ENCODE measurements at regions not wholly inside any gene's neighbourhood (a gene's known extent, or its start where the extent isn't known, plus 50 kb on each side); places are given as distances from the start of the nearest gene placed in this dataset.

- TF ChIP-seq KLF15 (CRISPR knock-in tag; IDR thresholded peaks at IDR 0.05; ENCODE audit: borderline replicate concordance): no peak
- no peak for TF ChIP-seq CTCF (CRISPR knock-in tag; IDR thresholded peaks at IDR 0.05)
- no peak for TF ChIP-seq PRMT3 (CRISPR knock-in tag; IDR thresholded peaks at IDR 0.05; ENCODE audit: borderline replicate concordance, low read depth)
- no peak for TF ChIP-seq CREM (IDR thresholded peaks at IDR 0.05)
- TF ChIP-seq CREM (CRISPR knock-in tag; IDR thresholded peaks at IDR 0.05): no peak
- no peak for TF ChIP-seq ZNF274 (CRISPR knock-in tag; IDR thresholded peaks at IDR 0.05)
- TF ChIP-seq DNMT1 (CRISPR knock-in tag; IDR thresholded peaks at IDR 0.05): no peak
- TF ChIP-seq POLR2A (IDR thresholded peaks at IDR 0.05; ENCODE audit: insufficient read depth in 1 of 2, low read depth in 2 of 2, low read length in 2 of 2): no peak
- TF ChIP-seq ZNF280D (CRISPR knock-in tag; IDR thresholded peaks at IDR 0.05): no peak
- no peak for TF ChIP-seq POLR2AphosphoS5 (IDR thresholded peaks at IDR 0.05; ENCODE audit: low read depth, low read length)
- no peak for TF ChIP-seq ZKSCAN8 (CRISPR knock-in tag; IDR thresholded peaks at IDR 0.05; ENCODE audit: borderline replicate concordance)
- TF ChIP-seq, protein P1, sequence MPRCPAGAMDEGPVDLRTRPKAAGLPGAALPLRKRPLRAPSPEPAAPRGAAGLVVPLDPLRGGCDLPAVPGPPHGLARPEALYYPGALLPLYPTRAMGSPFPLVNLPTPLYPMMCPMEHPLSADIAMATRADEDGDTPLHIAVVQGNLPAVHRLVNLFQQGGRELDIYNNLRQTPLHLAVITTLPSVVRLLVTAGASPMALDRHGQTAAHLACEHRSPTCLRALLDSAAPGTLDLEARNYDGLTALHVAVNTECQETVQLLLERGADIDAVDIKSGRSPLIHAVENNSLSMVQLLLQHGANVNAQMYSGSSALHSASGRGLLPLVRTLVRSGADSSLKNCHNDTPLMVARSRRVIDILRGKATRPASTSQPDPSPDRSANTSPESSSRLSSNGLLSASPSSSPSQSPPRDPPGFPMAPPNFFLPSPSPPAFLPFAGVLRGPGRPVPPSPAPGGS (CRISPR knock-in tag; IDR thresholded peaks at IDR 0.05): no peak
These were observed 155.2 kb upstream of the KAZN start for GRCh38 chr1:14443164-14443787.
